ENCODE measurements at regions not wholly inside any gene's neighbourhood (a gene's known extent, or its start where the extent isn't known, plus 50 kb on each side); places are given as distances from the start of the nearest gene placed in this dataset.
"Not testable (repeated sequence)": the region's sequence is repeated elsewhere in the genome, so short reads cannot be mapped to it uniquely, and the experiment has no call there.

DNA sequence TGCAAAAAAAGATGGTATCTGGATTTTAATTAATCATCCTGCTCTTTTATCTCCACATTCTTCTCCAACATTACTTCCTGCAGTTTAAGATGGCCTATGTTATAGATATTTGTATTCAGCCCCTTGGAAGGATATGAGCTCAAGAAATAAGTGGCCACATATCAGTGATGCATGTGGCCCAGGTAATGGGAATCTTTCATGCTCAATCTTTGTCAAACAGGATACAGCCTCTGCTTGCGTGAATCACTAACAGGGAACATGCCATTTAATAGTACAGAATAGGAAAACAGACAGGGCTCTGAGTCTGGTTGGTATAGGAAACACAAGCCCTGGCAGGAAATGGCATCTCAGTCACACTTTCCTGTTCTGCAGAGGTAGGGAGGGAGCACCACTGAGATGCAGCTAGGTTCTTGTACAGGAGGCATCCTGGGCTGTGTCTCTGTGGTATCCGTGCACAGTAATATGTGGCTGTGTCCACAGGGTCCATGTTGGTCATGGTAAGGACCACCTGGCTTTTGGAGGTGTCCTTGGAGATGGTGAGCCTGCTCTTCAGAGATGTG is 774.6 kb downstream of the TMEM121 start:
- DNase-seq (ENCODE audit: low read depth in 4 of 4, low spot score in 3 of 4) = not testable (repeated sequence)

DNA sequence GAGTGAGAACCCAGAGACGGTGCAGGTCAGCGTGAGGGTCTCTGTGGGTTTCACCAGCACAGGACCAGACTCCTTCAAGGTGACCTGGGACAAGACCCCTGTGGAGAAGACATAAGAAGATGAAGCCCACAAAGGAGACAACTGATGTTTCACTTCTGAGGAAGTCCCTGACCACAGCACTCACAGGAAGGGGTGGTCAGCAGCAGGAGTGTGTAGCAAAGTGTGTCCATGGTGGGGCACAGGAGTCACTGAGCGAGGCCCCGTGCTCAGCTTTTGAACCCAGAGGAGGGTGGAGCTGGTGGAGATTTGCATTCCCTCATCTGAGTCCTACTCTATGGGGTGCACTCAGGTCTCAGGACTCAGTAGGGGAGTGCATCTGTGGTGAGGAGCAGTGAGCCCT is 775.2 kb downstream of the TMEM121 start:
- not testable (repeated sequence) for DNase-seq (ENCODE audit: low read depth in 4 of 4, low spot score in 3 of 4)

DNA sequence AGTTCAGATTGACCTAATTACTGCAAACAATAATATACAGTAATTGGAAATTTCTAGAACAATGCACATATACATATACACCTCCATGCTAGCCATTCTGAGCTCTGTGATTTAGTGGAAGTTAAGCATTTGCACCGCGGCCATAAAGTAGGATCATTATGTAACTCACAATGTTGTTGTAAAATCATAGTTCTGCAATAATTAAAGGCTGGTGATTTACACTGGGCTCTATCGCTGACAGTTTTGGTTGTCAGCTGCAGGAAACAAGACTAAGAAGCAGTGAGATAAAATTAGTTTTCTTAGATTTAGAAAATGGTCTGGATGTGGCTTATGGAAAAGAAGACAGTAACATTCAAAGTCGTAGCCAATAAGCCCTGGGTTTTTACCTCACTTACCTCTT is 776.3 kb downstream of the TMEM121 start:
- no peak for DNase-seq (ENCODE audit: low read depth in 4 of 4, low spot score in 3 of 4)

DNA sequence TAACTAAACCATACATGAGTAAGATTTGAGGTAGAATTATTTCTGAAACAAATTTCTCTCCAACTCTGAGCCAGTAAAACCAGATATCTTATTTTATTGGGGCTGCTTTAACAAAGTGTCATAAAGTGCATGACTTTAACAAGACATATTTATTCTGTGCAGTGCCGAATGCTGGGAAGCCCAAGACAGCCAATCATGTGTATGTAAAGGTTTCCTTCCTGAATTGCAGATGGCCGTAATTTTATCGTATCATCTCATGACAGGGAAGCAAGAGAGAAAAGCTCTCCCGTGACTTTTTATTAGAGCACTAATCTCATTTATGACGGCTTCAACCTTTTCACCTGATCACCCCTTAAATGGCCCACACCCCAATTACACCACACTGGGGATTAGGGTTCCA is 777.9 kb downstream of the TMEM121 start:
- no peak for DNase-seq (ENCODE audit: low read depth in 4 of 4, low spot score in 3 of 4)

DNA sequence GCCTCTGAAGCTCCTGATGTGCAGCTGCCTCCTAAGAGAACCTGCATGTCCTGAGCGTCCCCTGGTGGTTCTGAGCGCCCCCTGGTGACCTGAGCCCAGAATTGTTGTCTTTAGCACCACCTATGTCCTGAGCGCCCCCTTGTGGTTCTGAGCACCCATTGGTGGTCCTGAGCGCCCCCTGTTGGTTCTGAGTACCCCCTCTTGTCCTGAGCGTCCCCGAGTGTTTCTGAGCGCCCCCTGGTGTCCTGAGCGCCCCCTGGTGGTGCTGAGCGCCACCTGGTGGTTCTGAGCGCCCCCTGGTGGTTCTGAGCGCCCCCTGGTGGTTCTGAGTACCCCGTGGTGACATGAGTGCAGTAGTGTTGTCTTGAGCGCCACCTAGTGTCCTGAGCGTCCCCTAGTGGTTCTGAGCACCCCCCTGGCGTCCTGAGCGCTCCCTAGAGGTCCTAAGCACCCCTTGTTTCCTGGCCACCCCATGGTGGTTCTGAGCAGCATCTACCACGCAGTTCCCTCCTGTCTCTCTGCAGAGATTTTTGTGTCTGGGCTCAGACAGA is 782.5 kb downstream of the TMEM121 start:
- no peak for DNase-seq (ENCODE audit: low read depth in 4 of 4, low spot score in 3 of 4)

- no peak for DNase-seq (ENCODE audit: low read depth in 4 of 4, low spot score in 3 of 4)
Measured at GRCh38 chr14:106309423-106309822, 783.0 kb downstream of the TMEM121 start.

DNA sequence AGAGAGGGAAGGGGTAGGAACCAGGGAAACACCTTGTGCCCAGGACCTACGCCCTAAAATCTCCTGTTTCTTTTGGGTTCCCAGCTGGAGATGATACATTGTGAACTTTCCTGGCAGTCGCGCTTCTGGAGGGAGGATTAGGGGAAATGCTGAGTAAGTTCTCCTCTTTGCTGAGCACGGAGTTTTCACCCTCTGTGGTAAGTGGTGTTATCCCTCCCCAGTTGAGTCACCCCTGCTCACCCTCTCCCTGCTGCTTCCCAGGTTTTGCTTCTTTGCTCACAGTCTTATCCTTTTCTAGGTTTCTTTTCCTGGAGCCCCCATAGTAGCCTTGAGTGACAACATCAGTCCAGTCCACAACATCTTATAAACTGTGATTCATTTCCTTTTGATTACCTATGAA is 789.1 kb downstream of the TMEM121 start:
- DNase-seq (ENCODE audit: low read depth in 4 of 4, low spot score in 3 of 4) = no peak

- no peak for DNase-seq (ENCODE audit: low read depth in 4 of 4, low spot score in 3 of 4)
Measured at GRCh38 chr14:106317593-106317992, 791.2 kb downstream of the TMEM121 start.

- no peak for DNase-seq (ENCODE audit: low read depth in 4 of 4, low spot score in 3 of 4)
Measured at GRCh38 chr14:106318700-106319099, 792.3 kb downstream of the TMEM121 start.

DNA sequence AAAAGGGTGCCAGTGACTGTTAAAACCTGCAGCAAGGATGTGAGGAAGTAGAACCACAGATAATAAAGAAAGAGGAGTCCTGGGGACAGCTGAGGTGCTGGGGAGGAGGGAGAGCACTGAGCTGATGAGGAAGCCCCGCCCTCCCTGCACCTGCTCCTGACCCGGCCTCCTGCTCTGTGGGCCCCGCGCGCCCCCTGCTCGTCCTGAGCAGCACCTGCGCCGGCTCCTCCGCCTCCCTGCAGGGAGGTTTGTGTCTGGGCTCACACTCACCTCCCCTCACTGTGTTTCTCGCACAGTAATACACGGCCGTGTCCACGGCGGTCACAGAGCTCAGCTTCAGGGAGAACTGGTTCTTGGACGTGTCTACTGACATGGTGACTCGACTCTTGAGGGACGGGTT is 797.6 kb downstream of the TMEM121 start:
- DNase-seq (ENCODE audit: low read depth in 4 of 4, low spot score in 3 of 4) = not testable (repeated sequence)

- no peak for DNase-seq (ENCODE audit: low read depth in 4 of 4, low spot score in 3 of 4)
Measured at GRCh38 chr14:106327234-106327633, 800.9 kb downstream of the TMEM121 start.

DNA sequence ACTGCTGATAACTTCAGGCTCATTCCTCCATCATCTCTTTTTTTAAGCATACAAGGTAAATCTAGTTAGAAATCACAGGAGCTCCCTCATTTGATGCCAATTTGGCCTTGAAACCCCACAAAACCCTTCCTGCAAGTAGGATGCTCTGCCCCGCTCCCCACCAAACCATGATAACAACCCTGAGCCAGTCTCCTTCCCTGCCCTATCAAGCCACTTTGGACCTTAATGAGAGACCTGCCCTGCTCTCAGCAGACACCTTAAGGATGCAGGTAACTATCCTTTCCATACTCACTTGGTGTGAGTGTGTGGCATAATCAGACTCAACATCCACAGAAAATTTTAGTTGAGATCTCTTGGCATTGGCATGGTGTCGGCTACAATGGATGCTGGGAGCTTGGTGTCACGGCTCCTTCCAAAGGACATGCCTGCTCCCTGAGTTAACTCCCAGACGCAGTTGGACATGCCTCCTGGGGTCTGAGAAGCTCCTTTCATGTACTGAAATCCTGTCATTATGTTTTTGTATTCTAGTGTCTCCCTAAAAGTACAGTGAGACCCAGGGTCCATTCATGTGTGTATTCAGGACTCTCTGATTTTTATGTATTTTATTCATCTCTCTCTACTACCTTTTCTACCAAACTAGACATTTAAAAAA is 801.4 kb downstream of the TMEM121 start:
- DNase-seq (ENCODE audit: low read depth in 4 of 4, low spot score in 3 of 4) = not testable (repeated sequence)

DNA sequence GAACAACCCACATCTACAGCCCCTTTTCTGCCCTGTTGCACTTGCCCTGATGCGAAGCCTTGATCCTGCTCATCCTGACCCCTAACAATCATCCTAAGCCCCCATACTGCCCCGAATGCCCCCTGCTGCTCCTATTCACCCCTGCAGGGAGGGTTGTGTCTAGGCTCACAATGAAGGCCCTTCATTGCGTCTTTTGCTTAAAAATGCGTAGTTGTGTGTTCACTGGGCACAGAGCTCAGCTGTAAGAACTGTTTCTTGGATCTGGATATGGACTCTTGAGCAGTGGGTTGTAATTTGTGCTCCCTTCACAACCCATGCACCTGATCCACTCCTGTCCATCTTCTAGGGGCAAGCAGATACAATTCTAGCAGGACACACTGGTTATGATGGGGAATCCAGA is 802.9 kb downstream of the TMEM121 start:
- DNase-seq (ENCODE audit: low read depth in 4 of 4, low spot score in 3 of 4) = not testable (repeated sequence)

DNA sequence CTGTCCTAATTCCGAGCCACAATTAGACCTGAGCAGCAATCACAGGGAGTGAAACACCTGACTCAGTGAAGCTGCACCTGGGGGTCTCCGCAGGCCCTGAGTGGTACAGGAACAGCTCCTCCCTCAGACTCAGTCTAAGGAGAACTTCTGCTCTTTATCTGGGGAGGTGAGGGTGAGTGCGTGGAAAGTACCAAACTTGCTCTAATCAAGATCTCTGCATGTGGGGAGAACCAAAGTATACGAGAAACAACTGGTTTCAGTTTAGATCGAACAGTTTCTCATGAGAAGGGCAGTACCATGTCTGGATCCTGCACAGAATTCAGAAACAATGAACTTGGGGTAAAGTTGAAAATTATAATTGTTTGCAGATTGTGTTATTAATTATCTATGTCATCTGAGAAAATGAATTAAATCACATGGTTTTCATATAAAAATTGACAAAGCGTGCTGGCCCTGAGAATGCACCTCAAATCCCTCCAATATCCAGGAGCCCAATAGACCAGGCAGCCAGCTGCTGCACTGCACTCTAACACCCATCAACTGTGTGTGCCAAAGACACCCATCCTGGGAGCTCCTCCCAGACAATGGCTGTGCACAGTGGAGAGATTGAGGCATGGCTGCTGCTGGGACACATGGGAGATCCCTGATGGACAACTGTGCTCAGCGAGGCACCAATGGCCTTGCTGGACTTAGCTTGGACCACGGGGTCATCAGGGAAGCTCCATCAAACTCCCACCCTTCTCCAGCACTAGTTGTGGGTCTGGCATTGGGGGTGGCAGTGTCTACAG is 803.8 kb downstream of the TMEM121 start:
- DNase-seq (ENCODE audit: low read depth in 4 of 4, low spot score in 3 of 4) = not testable (repeated sequence)

- not testable (repeated sequence) for DNase-seq (ENCODE audit: low read depth in 4 of 4, low spot score in 3 of 4)
Measured at GRCh38 chr14:106334428-106335109, 808.2 kb downstream of the TMEM121 start.

DNA sequence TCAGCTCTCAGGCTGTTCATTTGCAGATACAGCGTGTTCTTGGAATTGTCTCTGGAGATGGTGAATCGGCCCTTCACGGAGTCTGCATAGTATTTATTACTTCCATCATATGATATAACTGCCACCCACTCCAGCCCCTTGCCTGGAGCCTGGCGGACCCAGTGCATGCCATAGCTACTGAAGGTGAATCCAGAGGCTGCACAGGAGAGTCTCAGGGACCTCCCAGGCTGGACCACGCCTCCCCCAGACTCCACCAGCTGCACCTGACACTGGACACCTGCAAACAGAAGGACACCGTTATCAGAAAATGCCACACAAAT is 808.7 kb downstream of the TMEM121 start:
- DNase-seq (ENCODE audit: low read depth in 4 of 4, low spot score in 3 of 4) = not testable (repeated sequence)

DNA sequence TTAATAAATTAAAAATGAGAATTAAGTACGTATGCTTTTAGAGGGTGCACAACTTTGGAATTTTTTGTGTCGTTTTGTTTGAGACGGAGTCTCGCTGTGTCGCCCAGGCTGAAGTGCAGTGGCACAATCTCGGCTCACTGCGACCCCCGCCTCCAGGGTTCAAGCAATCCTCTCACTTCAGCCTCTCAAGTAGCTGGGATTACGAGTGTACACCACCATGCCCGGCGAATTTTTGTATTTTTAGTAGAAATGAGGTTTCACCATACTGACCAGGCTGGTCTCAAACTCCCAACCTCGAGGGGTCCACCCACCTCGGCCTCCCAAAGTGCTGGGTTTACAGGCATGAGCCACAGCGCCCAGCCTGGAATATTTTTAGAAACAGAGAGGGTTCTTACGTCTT is 812.4 kb downstream of the TMEM121 start:
- DNase-seq (ENCODE audit: low read depth in 4 of 4, low spot score in 3 of 4) = not testable (repeated sequence)

DNA sequence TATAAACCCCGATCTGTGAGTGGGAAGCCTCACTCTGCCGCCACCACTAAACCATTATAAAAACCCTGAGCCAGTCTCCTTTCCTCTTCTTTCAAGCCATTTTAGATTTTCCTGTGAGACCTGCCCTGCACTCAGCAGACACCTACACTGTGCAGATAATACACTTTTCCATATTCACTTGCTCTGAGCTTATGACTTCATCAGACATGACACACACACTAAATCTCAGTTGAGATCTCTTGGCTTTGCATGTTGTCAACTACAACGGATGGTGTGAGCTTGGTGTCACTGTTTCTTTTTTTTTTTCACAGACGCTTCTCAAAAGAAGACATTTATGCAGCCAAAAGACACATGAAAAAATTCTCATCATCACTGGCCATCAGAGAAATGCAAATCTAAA is 814.3 kb downstream of the TMEM121 start:
- not testable (repeated sequence) for DNase-seq (ENCODE audit: low read depth in 4 of 4, low spot score in 3 of 4)

DNA sequence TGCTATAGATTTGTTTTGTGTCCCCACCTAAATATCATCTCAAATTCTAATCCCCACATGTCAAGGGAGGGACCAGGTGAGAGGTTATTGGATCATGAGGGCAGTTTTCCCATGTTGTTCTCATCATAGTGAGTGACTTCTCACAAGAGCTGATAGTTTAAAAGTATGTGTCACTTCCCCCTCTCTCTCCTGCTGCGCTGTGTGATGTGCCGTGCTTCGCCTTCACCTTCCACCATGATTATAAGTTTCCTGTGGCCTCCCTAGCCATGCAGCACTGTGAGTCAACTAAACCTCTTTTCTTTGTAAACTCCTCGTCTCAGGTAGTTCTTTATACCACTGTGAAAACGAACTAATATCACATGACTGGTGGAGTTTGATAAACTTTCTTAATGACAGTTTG is 814.8 kb downstream of the TMEM121 start:
- not testable (repeated sequence) for DNase-seq (ENCODE audit: low read depth in 4 of 4, low spot score in 3 of 4)

DNA sequence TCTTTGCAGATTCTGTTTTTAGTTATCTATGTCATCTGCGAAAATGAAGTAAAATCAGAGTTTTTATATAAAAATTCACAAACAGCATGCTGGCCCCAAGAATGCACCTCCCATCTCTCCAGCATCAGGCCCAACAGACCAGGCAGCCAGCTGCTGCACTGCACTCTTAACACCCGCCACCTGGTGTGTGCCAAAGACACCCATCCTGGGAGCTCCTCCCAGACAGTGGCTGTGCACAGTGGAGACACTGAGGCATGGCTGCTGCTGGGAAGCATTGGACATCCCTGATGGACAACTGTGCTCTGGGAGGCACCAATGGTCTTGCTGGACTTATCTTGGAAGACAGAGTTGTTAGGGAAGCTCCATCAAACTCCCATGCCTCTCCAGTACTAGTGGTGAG is 817.2 kb downstream of the TMEM121 start:
- DNase-seq (ENCODE audit: low read depth in 4 of 4, low spot score in 3 of 4) = no peak

DNA sequence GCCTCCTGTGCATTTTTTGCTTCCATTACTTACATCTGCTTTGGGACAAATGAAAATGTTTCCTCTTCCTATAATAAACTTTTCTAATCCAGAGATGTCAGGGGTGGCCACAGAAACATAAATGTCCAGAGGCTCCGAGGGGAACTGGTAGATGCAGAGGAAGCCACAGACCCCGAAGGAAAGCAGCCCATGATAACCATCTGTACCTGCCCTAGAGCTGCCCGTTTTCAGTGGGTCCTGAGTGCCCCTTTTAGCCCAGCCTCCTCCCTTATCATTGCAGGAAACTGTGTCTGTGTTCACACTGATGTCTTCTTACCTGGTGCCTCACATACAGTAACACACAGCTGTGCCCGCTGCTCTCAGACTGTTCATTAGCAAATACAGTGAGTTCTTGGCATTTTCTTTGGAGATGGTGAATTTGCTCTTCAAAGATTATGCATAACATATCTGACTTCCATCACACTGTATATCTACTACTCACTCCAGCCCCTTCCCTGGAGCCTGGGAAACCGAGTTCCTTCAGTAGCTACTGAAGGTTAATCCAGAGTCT is 817.8 kb downstream of the TMEM121 start:
- not testable (repeated sequence) for DNase-seq (ENCODE audit: low read depth in 4 of 4, low spot score in 3 of 4)
